ENCODE measurements at regions not wholly inside any gene's neighbourhood (a gene's known extent, or its start where the extent isn't known, plus 50 kb on each side); places are given as distances from the start of the nearest gene placed in this dataset.
"Not testable (repeated sequence)": the region's sequence is repeated elsewhere in the genome, so short reads cannot be mapped to it uniquely, and the experiment has no call there.

GRCh38 chr9:138211544-138212219 is 334.1 kb downstream of the CACNA1B start:
- not testable (repeated sequence) for H3K27me3 ChIP-seq (ENCODE audit: low read depth, low read length); H3K9ac ChIP-seq (ENCODE audit: low read length); H2AFZ ChIP-seq (ENCODE audit: low read depth, low read length); H3K9me3 ChIP-seq (ENCODE audit: insufficient read depth, low read length); H3K4me2 ChIP-seq (ENCODE audit: low read length); H4K20me1 ChIP-seq (ENCODE audit: insufficient read depth, low read length); H3K36me3 ChIP-seq (replicated peaks; ENCODE audit: low read depth, low read length); H3K4me3 ChIP-seq (ENCODE audit: low read length); H3K27ac ChIP-seq (ENCODE audit: low read length); H3K4me1 ChIP-seq (ENCODE audit: low read length); H3K79me2 ChIP-seq (ENCODE audit: low read length)
- peak; percentile 25 for TF ChIP-seq CTCF (IDR thresholded peaks at IDR 0.05; ENCODE audit: low read depth, low read length)

GRCh38 chr9:138212811-138213210 is 335.2 kb downstream of the CACNA1B start:
- not testable (repeated sequence) for H3K27ac ChIP-seq (ENCODE audit: low read length); H3K9me3 ChIP-seq (ENCODE audit: insufficient read depth, low read length); H3K36me3 ChIP-seq (replicated peaks; ENCODE audit: low read depth, low read length); H3K79me2 ChIP-seq (ENCODE audit: low read length); H3K4me1 ChIP-seq (ENCODE audit: low read length); H4K20me1 ChIP-seq (ENCODE audit: insufficient read depth, low read length); H3K27me3 ChIP-seq (ENCODE audit: low read depth, low read length); H3K4me2 ChIP-seq (ENCODE audit: low read length); H2AFZ ChIP-seq (ENCODE audit: low read depth, low read length); H3K9ac ChIP-seq (ENCODE audit: low read length); H3K4me3 ChIP-seq (ENCODE audit: low read length)

- H2AFZ ChIP-seq (ENCODE audit: low read depth, low read length); H3K9me3 ChIP-seq (ENCODE audit: insufficient read depth, low read length); H3K4me3 ChIP-seq (ENCODE audit: low read length); H3K27me3 ChIP-seq (ENCODE audit: low read depth, low read length); H3K27ac ChIP-seq (ENCODE audit: low read length); H3K4me2 ChIP-seq (ENCODE audit: low read length); H3K36me3 ChIP-seq (replicated peaks; ENCODE audit: low read depth, low read length); H4K20me1 ChIP-seq (ENCODE audit: insufficient read depth, low read length); H3K4me1 ChIP-seq (ENCODE audit: low read length); H3K79me2 ChIP-seq (ENCODE audit: low read length); H3K9ac ChIP-seq (ENCODE audit: low read length): not testable (repeated sequence)
These were observed 336.2 kb downstream of the CACNA1B start for GRCh38 chr9:138213748-138214147.

- not testable (repeated sequence) for H3K27ac ChIP-seq (ENCODE audit: low read length); H4K20me1 ChIP-seq (ENCODE audit: insufficient read depth, low read length); H3K4me3 ChIP-seq (ENCODE audit: low read length); H3K9me3 ChIP-seq (ENCODE audit: insufficient read depth, low read length); H3K79me2 ChIP-seq (ENCODE audit: low read length); H3K36me3 ChIP-seq (replicated peaks; ENCODE audit: low read depth, low read length); H3K9ac ChIP-seq (ENCODE audit: low read length); H3K4me1 ChIP-seq (ENCODE audit: low read length); H3K27me3 ChIP-seq (ENCODE audit: low read depth, low read length); H3K4me2 ChIP-seq (ENCODE audit: low read length); H2AFZ ChIP-seq (ENCODE audit: low read depth, low read length)
These were observed 337.0 kb downstream of the CACNA1B start for GRCh38 chr9:138214548-138214947.

- not testable (repeated sequence) for H3K4me2 ChIP-seq (ENCODE audit: low read length); H3K27me3 ChIP-seq (ENCODE audit: low read depth, low read length); H3K9me3 ChIP-seq (ENCODE audit: insufficient read depth, low read length); H3K27ac ChIP-seq (ENCODE audit: low read length); H3K4me3 ChIP-seq (ENCODE audit: low read length); H3K79me2 ChIP-seq (ENCODE audit: low read length); H4K20me1 ChIP-seq (ENCODE audit: insufficient read depth, low read length); H2AFZ ChIP-seq (ENCODE audit: low read depth, low read length); H3K4me1 ChIP-seq (ENCODE audit: low read length); H3K36me3 ChIP-seq (replicated peaks; ENCODE audit: low read depth, low read length); H3K9ac ChIP-seq (ENCODE audit: low read length)
These were observed 338.0 kb downstream of the CACNA1B start for GRCh38 chr9:138215588-138215987.

GRCh38 chr9:138216817-138217216 is 339.2 kb downstream of the CACNA1B start:
- H3K4me1 ChIP-seq (ENCODE audit: low read length); H3K9me3 ChIP-seq (ENCODE audit: insufficient read depth, low read length); H3K27me3 ChIP-seq (ENCODE audit: low read depth, low read length); H3K4me3 ChIP-seq (ENCODE audit: low read length); H4K20me1 ChIP-seq (ENCODE audit: insufficient read depth, low read length); H2AFZ ChIP-seq (ENCODE audit: low read depth, low read length); H3K79me2 ChIP-seq (ENCODE audit: low read length); H3K27ac ChIP-seq (ENCODE audit: low read length); H3K9ac ChIP-seq (ENCODE audit: low read length); H3K4me2 ChIP-seq (ENCODE audit: low read length); H3K36me3 ChIP-seq (replicated peaks; ENCODE audit: low read depth, low read length): not testable (repeated sequence)

GRCh38 chr9:138217284-138217850 is 339.8 kb downstream of the CACNA1B start:
- H3K4me3 ChIP-seq (ENCODE audit: low read length); H3K27ac ChIP-seq (ENCODE audit: low read length); H3K9ac ChIP-seq (ENCODE audit: low read length); H3K4me2 ChIP-seq (ENCODE audit: low read length); H3K9me3 ChIP-seq (ENCODE audit: insufficient read depth, low read length); H3K4me1 ChIP-seq (ENCODE audit: low read length); H3K27me3 ChIP-seq (ENCODE audit: low read depth, low read length); H3K36me3 ChIP-seq (replicated peaks; ENCODE audit: low read depth, low read length); H3K79me2 ChIP-seq (ENCODE audit: low read length); H2AFZ ChIP-seq (ENCODE audit: low read depth, low read length); H4K20me1 ChIP-seq (ENCODE audit: insufficient read depth, low read length): not testable (repeated sequence)

- not testable (repeated sequence) for H3K79me2 ChIP-seq (ENCODE audit: low read length); H2AFZ ChIP-seq (ENCODE audit: low read depth, low read length); H3K4me1 ChIP-seq (ENCODE audit: low read length); H3K27me3 ChIP-seq (ENCODE audit: low read depth, low read length); H3K36me3 ChIP-seq (replicated peaks; ENCODE audit: low read depth, low read length); H3K27ac ChIP-seq (ENCODE audit: low read length); H3K4me3 ChIP-seq (ENCODE audit: low read length); H3K9ac ChIP-seq (ENCODE audit: low read length); H4K20me1 ChIP-seq (ENCODE audit: insufficient read depth, low read length); H3K4me2 ChIP-seq (ENCODE audit: low read length); H3K9me3 ChIP-seq (ENCODE audit: insufficient read depth, low read length)
These were observed 341.7 kb downstream of the CACNA1B start for GRCh38 chr9:138219249-138219648.

GRCh38 chr9:138221446-138222054 is 344.0 kb downstream of the CACNA1B start:
- not testable (repeated sequence) for H3K4me1 ChIP-seq (ENCODE audit: low read length); H3K4me3 ChIP-seq (ENCODE audit: low read length); H3K9me3 ChIP-seq (ENCODE audit: insufficient read depth, low read length); H3K79me2 ChIP-seq (ENCODE audit: low read length); H3K27ac ChIP-seq (ENCODE audit: low read length); H3K27me3 ChIP-seq (ENCODE audit: low read depth, low read length); H3K9ac ChIP-seq (ENCODE audit: low read length); H3K4me2 ChIP-seq (ENCODE audit: low read length); H2AFZ ChIP-seq (ENCODE audit: low read depth, low read length); H3K36me3 ChIP-seq (replicated peaks; ENCODE audit: low read depth, low read length); H4K20me1 ChIP-seq (ENCODE audit: insufficient read depth, low read length)

All from OCI-LY3 (cell line).